Non-pigmented ciliary epithelial cell (primary cell): ENCODE measurements at regions not wholly inside any gene's neighbourhood (a gene's known extent, or its start where the extent isn't known, plus 50 kb on each side); places are given as distances from the start of the nearest gene placed in this dataset.

Experiments
- DNase-seq: peaks from one replicate; pipeline ENCODE4 v3.0.0-alpha.2; 2010; ENCODE audit warnings: low read depth

DNA sequence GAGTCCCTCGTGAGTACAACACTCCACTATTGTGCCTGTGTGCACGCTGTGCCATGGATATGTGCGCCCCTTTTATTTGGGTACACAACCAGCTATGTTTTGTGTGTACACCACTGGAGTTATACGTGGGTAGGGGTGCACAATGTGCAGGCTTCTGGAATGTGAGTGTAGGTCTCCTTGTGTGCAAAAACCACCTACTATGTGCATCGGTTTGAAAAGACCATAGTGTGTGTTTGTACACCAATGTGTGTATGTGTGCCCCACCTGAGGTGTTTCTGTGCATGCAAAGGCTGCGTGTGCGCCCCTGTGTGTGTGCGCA is 86.4 kb upstream of the ALDH1L1 start:
- DNase-seq, result no peak

DNA sequence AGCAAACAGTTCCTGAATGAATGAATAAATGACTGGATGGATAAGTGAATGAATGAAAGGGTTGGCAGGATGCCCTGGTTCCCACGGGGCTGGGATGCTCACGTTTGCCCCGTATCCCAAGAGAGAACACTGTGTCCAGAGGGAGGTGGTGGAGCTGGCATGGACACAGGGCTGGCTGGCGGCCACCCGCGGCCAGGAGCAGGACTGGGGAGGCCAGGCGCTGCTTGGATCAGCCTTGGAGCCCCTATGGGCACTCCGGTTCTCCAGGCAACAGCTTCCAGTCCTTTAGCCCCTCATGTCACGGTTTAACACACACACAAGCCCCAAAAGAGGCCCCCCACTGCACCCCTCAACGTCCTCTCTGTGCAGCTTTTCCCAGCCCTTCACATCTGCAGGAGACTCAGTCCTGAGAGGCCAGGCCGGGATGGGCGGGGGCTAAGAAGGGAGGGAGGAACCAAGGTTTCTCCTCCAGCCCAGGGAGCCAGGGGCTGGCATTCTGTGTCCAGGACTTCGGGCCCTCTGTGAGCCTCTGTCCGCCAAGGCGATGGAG is 86.0 kb upstream of the ALDH1L1 start:
- no peak for DNase-seq

DNA sequence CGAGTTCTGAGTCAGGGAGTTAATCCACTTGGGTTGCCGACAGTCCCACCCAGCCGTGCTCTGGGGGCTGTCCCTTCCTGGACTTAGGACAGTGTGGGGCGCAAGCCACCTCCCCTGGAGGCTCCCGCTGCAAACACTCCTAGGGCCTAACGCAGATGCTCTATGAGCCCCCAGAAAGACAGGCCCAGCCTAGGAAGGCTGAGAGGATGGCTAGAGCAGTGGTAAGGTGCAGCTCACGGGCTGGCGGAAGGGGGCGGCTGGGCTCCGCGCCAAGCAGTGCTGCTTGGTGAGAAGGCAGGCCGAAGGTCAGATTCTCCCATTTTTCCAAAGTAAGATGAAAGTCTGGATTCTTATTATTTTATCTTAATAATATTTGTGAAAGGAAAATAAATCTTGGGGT is 84.6 kb upstream of the ALDH1L1 start:
- DNase-seq, result no peak

DNA sequence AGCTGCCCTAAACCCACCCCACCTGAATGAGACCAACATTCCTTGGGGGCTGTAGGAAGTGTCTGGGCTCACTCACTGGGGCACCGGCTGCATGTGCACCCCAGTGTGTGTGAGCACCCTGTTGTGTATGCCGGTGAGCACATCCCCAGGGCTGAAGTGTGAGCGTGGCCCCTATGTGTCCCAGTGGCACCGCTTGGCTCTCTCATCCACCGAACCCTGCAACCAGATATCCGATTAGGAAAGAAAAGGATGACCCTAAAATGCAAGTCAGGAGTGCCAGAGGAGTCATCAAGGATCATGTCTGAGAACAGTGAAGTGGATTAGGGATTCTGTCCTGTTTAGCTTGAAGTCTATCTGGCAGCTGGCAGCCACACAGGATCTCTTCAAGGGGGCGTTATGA is 84.0 kb upstream of the ALDH1L1 start:
- no peak for DNase-seq

DNA sequence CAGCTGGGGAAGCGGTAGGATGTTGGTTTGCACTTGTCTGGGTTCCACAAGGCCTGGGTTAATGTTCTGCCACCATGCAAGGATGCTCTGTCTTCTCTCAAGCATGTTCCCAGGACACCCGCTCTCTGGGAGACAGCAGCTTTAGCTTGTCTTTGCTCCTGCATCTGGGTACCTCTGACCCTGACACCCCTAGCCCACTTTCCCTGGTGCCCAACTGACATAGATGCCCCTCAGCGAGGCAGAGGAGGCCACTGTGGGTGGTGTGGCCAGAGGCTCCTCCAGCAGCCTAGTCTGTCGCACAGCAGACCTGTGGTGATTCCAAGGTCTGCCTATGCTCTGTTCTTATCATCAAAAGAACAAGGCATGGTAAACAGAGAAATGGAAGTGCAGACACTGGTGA is 83.6 kb upstream of the ALDH1L1 start:
- no peak for DNase-seq

- no peak for DNase-seq
These were observed 83.2 kb upstream of the ALDH1L1 start for GRCh38 chr3:126263539-126263938.

DNA sequence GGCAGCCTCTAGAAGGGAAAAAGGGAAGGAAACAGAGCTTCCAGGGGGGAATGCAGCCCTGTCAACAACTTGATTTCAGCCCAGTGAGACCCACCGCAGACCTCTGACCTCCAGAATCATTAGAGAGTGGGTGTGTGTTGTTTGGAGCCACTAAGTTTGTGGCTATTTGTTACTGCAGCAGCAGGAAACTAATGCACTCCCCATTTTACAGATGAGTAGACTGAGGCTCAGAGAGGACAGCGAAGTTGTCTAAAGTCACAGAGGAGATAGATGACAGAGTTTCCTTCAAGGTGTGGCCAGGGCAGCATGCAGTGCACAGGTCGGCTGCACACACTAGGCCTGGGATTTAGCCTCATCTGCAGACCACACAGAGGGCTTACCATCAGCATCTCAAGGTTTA is 81.8 kb upstream of the ALDH1L1 start:
- DNase-seq, result no peak

DNA sequence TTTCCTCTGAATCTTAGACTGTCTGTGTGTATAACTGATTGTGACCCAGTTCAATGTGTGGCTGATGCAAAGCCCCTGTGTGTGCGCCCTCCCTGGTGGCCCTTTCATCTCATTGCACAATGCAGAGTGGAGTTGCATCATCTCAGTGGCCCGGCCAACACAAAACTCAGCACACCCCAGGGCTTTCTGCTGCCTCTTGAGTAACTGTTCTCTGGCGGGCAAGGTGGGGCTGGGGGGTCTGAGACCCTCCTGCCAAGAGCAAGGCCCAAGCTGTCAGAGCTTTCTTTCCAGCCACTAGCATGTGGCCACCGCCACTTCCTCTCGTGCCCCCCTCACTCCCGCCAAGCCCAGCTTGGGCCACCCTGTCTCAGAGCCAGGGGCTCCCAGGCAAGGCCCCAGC is 80.7 kb upstream of the ALDH1L1 start:
- no peak for DNase-seq

- DNase-seq, result no peak
These were observed 79.3 kb upstream of the ALDH1L1 start for GRCh38 chr3:126259411-126260391.

DNA sequence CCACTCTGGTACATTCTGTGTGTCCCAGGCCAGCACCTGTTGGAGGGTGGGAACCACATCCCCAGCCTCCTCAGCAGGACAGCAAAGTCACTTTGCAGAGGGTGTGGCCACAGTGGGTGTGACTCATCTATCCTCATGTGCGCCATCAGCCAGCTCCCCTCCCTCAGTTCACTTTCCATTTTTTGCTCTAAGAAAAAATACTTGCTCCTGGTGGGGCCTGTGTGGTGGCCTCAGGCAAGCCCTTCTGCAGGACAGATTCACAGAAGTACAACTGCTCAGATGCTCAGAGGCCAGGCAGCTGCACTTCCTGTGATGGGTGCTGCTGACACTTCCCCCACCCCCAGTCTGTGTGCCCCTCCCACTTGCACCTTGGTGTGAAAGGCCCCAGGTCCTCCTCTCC is 78.3 kb upstream of the ALDH1L1 start:
- no peak for DNase-seq

GRCh38 chr3:126257984-126258383 is 77.6 kb upstream of the ALDH1L1 start:
- DNase-seq, result no peak

DNA sequence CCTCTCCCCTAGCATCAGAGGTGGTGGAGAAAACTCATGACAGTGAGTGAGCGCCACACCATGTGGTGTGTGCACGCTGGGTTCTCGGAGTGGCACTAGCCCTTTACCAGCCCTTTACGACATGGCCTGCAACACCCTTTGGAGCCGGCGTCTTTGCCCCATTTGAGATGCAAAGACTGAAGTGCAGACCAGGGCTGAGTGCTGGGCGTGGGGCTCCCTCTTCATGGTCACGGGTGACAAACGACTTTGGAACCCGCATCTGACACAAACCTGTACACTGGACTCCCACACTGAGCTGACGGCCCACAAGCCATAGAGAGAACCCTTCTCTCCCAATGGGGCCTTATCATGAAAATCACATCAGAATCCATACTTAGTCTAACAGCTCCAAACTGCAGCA is 76.8 kb upstream of the ALDH1L1 start:
- no peak for DNase-seq

DNA sequence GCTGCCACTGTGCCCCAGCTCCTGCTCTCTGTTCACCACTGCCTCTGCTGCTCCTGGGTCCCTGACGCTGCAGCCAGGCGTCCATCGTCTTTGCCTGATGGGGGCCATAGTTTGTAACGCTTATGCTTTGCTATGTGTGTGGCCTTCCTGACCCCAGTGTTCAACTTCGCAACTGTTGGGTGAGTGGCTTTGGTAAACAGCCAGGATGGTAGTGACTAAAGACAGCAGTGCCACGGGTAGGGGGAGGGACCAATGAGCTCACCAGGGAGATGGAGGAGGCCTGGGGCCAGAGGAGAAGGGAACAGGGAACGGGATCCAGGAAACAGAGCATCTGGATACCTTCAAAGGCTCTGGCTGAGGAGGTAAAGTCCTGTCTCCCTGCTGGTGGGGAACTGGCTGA is 75.9 kb upstream of the ALDH1L1 start:
- no peak for DNase-seq

DNA sequence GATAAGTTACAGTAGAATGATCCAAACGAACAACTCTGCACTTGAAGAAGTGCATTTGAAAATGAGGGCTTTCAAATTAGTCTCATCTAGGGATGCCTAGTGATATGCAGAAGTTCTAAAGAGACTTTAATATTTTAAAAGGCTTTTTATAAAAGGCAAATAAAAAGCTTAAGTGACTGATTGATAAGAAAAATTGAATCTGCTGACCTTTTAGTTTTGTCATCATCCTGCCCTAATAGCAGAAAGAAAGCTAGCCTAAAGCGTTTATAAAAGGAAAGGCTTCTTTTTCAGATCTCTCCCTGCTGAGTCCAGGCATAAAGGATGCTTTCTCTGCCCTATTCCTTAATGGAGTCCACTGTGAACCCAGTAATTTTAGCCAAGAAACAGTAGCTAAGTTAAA is 72.7 kb upstream of the ALDH1L1 start:
- no peak for DNase-seq

- no peak for DNase-seq
These were observed 72.0 kb upstream of the ALDH1L1 start for GRCh38 chr3:126252373-126252772.

DNA sequence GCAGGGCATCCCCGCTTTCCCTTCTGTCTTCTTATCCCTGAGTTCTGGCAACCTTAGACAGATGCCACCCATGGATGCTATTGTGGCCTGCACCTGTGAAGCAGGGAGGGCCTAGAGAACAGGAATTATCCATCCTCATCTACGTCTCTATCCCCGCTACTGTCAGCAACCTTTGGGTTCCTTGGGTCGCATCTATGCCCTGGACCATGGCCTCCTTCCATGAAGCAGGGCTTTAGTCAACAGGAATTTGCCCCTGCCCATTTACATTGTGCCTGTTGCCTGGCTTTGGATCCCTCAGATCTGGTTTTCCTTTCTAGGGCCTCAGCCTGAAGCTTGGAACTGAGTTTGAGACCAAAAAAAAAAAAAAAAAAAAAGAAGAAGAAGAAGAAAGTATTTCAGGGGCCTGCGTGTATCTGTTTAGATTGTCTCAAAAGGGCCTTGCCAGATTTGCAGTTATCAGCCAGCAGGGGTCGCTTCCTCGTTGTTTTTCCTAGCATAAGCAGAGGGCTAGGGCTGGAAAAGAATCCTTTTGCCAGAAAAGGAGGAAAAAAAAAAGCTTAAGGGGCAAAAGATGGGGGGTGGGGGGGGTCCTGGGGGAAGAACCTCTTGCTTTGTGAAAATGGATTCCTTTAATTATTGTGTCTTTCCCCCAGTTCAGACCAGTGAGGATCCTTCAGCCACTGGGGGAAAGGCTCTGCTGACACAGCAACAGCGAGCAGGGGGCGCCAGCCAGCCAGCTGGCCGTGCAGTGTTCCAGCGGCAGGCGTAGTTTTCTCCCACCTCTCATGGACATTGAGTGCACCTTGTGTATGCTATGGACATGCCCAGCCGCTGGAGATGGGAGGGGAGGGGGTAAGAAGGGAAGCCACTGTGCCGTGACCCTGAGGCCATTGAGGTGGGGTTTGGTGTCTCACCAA is 65.7 kb upstream of the ALDH1L1 start:
- no peak for DNase-seq
